ENCODE measurements at regions not wholly inside any gene's neighbourhood (a gene's known extent, or its start where the extent isn't known, plus 50 kb on each side); places are given as distances from the start of the nearest gene placed in this dataset.

GRCh38 chr16:48438414-48438813 is 53.2 kb upstream of the SIAH1 start:
- DNase-seq = no peak

- DNase-seq = peak in 3 of 51 donors; percentile 5 to 18 (median 10)
Measured at GRCh38 chr16:48435906-48436305, 50.7 kb upstream of the SIAH1 start.

- DNase-seq = no peak
Measured at GRCh38 chr16:48435318-48435680, 50.1 kb upstream of the SIAH1 start.
